Neuronal stem cell (in vitro differentiated cells): ENCODE measurements at regions not wholly inside any gene's neighbourhood (a gene's known extent, or its start where the extent isn't known, plus 50 kb on each side); places are given as distances from the start of the nearest gene placed in this dataset.

Experiments
- DNase-seq: peaks from one replicate; pipeline ENCODE4 v3.0.0-alpha.2; 2013; ENCODE audit warnings: low spot score
- H2AFZ ChIP-seq: one replicate; pipeline ENCODE4 v1.6.1; 2013; ENCODE audit warnings: mild to moderate bottlenecking, low read length, inconsistent platforms
- H2AK5ac ChIP-seq: 2 replicates; pipeline ENCODE4 v1.6.1; 2013; ENCODE audit warnings: low read depth, mild to moderate bottlenecking, inconsistent platforms, low read length, moderate library complexity, mixed read lengths
- H2BK120ac ChIP-seq: 2 replicates; pipeline ENCODE4 v1.6.1; 2013; ENCODE audit warnings: low read depth, mild to moderate bottlenecking, inconsistent platforms, low read length, moderate library complexity, mixed read lengths
- H2BK12ac ChIP-seq: one replicate; pipeline ENCODE4 v1.6.1; 2013; ENCODE audit warnings: low read length, inconsistent platforms
- H2BK15ac ChIP-seq: 2 replicates; pipeline ENCODE4 v1.6.1; 2013; ENCODE audit warnings: mild to moderate bottlenecking, low read length, inconsistent platforms, mixed read lengths
- H2BK5ac ChIP-seq: one replicate; pipeline ENCODE4 v1.6.1; 2013; ENCODE audit warnings: inconsistent platforms, mild to moderate bottlenecking, low read length, moderate library complexity
- H3K14ac ChIP-seq: one replicate; pipeline ENCODE4 v1.6.1; 2013; ENCODE audit warnings: low read length, inconsistent platforms
- H3K18ac ChIP-seq: 2 replicates; pipeline ENCODE4 v1.6.1; 2013; ENCODE audit warnings: low read length, inconsistent platforms
- H3K23ac ChIP-seq: 2 replicates; pipeline ENCODE4 v1.6.1; 2013; ENCODE audit warnings: low read depth, mild to moderate bottlenecking, mixed read lengths, low read length, inconsistent platforms; ENCODE audit not compliant: poor library complexity
- H3K27ac ChIP-seq: replicated peaks from 3 replicates; pipeline ENCODE4 v1.5.1; 2013; ENCODE audit warnings: low read length, inconsistent platforms
- H3K27me3 ChIP-seq, 3 experiments: 2 replicates each; pipeline ENCODE4 v1.6.1; 2013; ENCODE audit warnings: low read length in 3 of 3, mild to moderate bottlenecking in 2 of 3, inconsistent platforms in 1 of 3, low read depth in 1 of 3, mixed read lengths in 1 of 3, moderate library complexity in 1 of 3; ENCODE audit not compliant: control insufficient read depth in 3 of 3, insufficient read depth in 3 of 3
- H3K36me3 ChIP-seq, 2 donors: replicated peaks in 1 of 2; 2 replicates each; pipeline ENCODE4 v1.6.1; 2013; ENCODE audit warnings: low read length in 2 of 2; ENCODE audit not compliant: control insufficient read depth in 2 of 2, insufficient read depth in 2 of 2
- H3K4ac ChIP-seq: 2 replicates; pipeline ENCODE4 v1.6.1; 2013; ENCODE audit warnings: inconsistent platforms, mild to moderate bottlenecking, low read length, moderate library complexity
- H3K4me1 ChIP-seq, 2 donors: 1 replicate in 1 of 2; 2 replicates in 1 of 2; pipeline ENCODE4 v1.6.1; 2013; ENCODE audit warnings: low read length in 2 of 2, low read depth in 1 of 2; ENCODE audit not compliant: control insufficient read depth in 2 of 2, insufficient read depth in 1 of 2
- H3K4me2 ChIP-seq: one replicate; pipeline ENCODE4 v1.6.1; 2013; ENCODE audit warnings: mild to moderate bottlenecking, low read length, inconsistent platforms; ENCODE audit not compliant: insufficient read depth, poor library complexity, severe bottlenecking
- H3K4me3 ChIP-seq, 2 donors: 2 replicates each; pipeline ENCODE4 v1.5.1; 2013; ENCODE audit warnings: low read length in 2 of 2, mild to moderate bottlenecking in 2 of 2, inconsistent platforms in 1 of 2, moderate library complexity in 1 of 2
- H3K79me1 ChIP-seq: one replicate; pipeline ENCODE4 v1.6.1; 2013; ENCODE audit warnings: low read depth, mild to moderate bottlenecking, inconsistent platforms, low read length, moderate library complexity
- H3K9ac ChIP-seq: one replicate; pipeline ENCODE4 v1.6.1; 2013; ENCODE audit warnings: mild to moderate bottlenecking, low read depth, low read length, inconsistent platforms; ENCODE audit not compliant: poor library complexity
- H3K9me3 ChIP-seq, 2 donors: replicated peaks in 1 of 2; 2 replicates each; pipeline versions ENCODE3 to v1.6.1; 2013; ENCODE audit warnings: low read length in 2 of 2, mild to moderate bottlenecking in 2 of 2, inconsistent platforms in 1 of 2, low read depth in 1 of 2, mixed read lengths in 1 of 2, moderate library complexity in 1 of 2; ENCODE audit not compliant: control insufficient read depth in 2 of 2, insufficient read depth in 1 of 2
- H4K8ac ChIP-seq: one replicate; pipeline ENCODE4 v1.6.1; 2013; ENCODE audit warnings: low read depth, mild to moderate bottlenecking, inconsistent platforms, low read length, moderate library complexity
- H4K91ac ChIP-seq: one replicate; pipeline ENCODE4 v1.6.1; 2013; ENCODE audit warnings: low read length, low read depth, mild to moderate bottlenecking, inconsistent platforms; ENCODE audit not compliant: poor library complexity
- WGBS, 2 donors: extraction: QIAGEN DNeasy Blood & Tissue Kit; methylation state at CpG; one replicate each; pipeline ENCODE4 v1.1.7; 2013; ENCODE audit warnings: missing lambda C conversion rate in 2 of 2, mixed read lengths in 1 of 2; ENCODE audit not compliant: insufficient read length in 2 of 2, insufficient replicate concordance in 1 of 2; ENCODE audit errors: extremely low coverage in 2 of 2; 5-methylcytosine and 5-hydroxymethylcytosine counted together

DNA sequence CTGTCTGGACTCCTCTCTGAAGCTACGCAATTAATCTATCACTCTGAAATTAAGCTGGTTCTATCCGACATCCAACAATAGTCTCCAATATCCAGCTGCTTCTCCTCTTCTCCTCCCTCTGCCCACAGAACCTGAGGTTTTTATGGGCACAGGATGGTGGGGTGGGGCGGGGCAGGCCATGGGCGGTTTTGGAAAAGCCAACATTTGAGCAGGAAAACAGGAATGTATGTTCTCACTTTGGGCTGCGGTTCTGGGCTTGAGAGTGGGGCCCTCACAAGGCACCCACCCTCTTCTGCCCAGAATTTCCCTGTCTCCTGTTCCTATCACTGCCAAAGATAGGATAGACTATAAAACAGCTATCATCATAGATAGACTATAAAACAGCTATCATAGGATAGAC, 1144.2 kb downstream of the EPHA7 start:
- Histone ChIP-seq H3K14ac (no peak overlapping the region), H3K4me3 (no peak overlapping the region), H4K8ac (no peak overlapping the region), H3K9ac (no peak overlapping the region), H3K36me3 (no peaks in the 10 kb centered on the region), H2BK5ac (no peak overlapping the region), H2AFZ (no peak overlapping the region), H3K9me3 (no peaks in the 10 kb centered on the region), H3K18ac (no peak overlapping the region), H3K4me2 (no peak overlapping the region), H2AK5ac (no peak overlapping the region), H3K4ac (no peak overlapping the region), H3K27ac (no peak overlapping the region), H3K27me3 (no peaks in the 10 kb centered on the region), H2BK120ac (no peak overlapping the region), H2BK15ac (no peak overlapping the region), H3K23ac (no peak overlapping the region), H4K91ac (no peak overlapping the region), H3K4me1 (no peaks in the 10 kb centered on the region), H3K79me1 (no peaks in the 10 kb centered on the region), H2BK12ac (no peak overlapping the region)
- DNase-seq = no peak
- no CpG with 5 or more reads among the region's 5 CpGs for WGBS, 2 donors

DNA sequence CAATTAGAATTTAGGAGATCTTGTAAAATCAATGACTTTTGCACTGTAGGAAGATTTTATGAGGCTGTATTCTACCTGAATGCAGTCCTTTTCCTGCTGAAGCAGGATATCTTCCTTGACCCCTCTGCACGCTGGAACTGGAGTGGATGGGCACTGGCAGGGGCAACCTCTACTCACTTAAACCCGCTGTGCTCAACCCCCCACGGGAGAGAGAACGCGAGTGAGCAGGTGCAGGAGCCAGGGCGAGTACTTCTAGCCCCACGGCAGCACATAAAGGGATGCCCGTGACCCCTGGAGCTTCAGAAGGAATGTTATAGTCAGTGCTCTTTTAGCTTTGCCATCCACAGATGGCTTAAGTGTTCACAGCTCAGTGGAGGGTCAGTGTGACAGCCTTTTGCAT, 1144.8 kb downstream of the EPHA7 start:
- Histone ChIP-seq H3K4me1 (no peaks in the 10 kb centered on the region), H3K4me3 (no peak overlapping the region), H3K23ac (no peak overlapping the region), H3K36me3 (no peaks in the 10 kb centered on the region), H3K4ac (no peak overlapping the region), H3K27ac (no peak overlapping the region), H3K27me3 (no peaks in the 10 kb centered on the region), H4K91ac (no peak overlapping the region), H4K8ac (no peak overlapping the region), H2AFZ (no peak overlapping the region), H2AK5ac (no peak overlapping the region), H2BK12ac (no peak overlapping the region), H3K79me1 (no peaks in the 10 kb centered on the region), H3K18ac (no peak overlapping the region), H3K9ac (no peak overlapping the region), H3K14ac (no peak overlapping the region), H2BK15ac (no peak overlapping the region), H2BK120ac (no peak overlapping the region), H3K4me2 (no peak overlapping the region), H3K9me3 (no peaks in the 10 kb centered on the region), H2BK5ac (no peak overlapping the region)
- no peak for DNase-seq
- no CpG with 5 or more reads among the region's 8 CpGs for WGBS, 2 donors

DNA sequence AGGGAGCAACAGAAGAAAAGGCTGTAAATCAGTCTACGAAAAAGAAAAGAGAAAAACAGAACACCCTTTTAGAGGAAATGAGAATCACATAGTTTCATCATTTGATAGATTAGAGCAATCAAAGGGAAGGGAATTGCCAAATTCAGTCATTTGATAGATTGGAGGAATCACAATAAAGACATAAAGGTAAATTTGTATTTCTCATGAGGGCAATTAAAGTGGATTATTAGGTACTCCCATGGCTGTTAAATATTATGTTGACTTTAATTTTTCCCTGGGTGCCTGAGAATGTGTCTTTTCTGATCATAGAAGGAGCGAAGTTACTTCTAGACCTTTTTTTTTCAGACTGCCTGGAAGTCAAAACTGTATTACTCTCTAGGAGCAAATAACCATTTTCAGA, 1145.7 kb downstream of the EPHA7 start:
- Histone ChIP-seq H2BK120ac (no peak overlapping the region), H3K4me2 (no peak overlapping the region), H2BK12ac (no peak overlapping the region), H3K27me3 (no peaks in the 10 kb centered on the region), H3K23ac (no peak overlapping the region), H2BK15ac (no peak overlapping the region), H3K79me1 (no peaks in the 10 kb centered on the region), H3K4me1 (no peaks in the 10 kb centered on the region), H3K4me3 (no peak overlapping the region), H4K91ac (no peak overlapping the region), H2BK5ac (no peak overlapping the region), H2AFZ (no peak overlapping the region), H3K9me3 (no peaks in the 10 kb centered on the region), H4K8ac (no peak overlapping the region), H3K4ac (no peak overlapping the region), H3K14ac (no peak overlapping the region), H3K27ac (no peak overlapping the region), H2AK5ac (no peak overlapping the region), H3K9ac (no peak overlapping the region), H3K18ac (no peak overlapping the region), H3K36me3 (no peaks in the 10 kb centered on the region)
- DNase-seq = no peak
- no CpG with 5 or more reads among the region's 2 CpGs for WGBS, 2 donors

DNA sequence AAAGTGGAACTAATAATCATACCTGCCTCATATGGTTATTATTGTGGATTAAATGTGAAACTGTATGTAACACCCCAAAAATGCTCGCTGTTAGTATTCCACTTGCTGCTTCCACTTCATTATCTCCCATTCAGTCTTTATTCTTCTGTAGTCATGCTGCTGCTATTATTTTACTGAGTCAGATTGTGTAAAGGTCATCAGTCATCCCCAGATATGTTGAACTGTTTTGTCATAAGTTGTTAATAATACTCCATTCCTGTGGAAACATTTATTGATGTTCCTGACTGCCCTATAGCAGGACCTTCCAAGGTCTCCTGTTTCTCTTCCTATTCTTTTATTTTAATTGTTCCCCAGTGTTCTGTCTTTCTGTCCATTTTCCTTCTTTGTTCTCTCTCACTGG, 1148.3 kb downstream of the EPHA7 start:
- Histone ChIP-seq H3K4me1 (no peaks in the 10 kb centered on the region), H3K27ac (no peak overlapping the region), H3K18ac (no peak overlapping the region), H3K9me3 (no peaks in the 10 kb centered on the region), H2AK5ac (no peak overlapping the region), H2BK15ac (no peak overlapping the region), H2BK5ac (no peak overlapping the region), H3K23ac (no peak overlapping the region), H4K8ac (no peak overlapping the region), H2BK12ac (no peak overlapping the region), H2AFZ (no peak overlapping the region), H4K91ac (no peak overlapping the region), H3K4me3 (no peak overlapping the region), H3K27me3 (no peaks in the 10 kb centered on the region), H2BK120ac (no peak overlapping the region), H3K14ac (no peak overlapping the region), H3K79me1 (no peaks in the 10 kb centered on the region), H3K36me3 (no peaks in the 10 kb centered on the region), H3K4me2 (no peak overlapping the region), H3K4ac (no peak overlapping the region), H3K9ac (no peak overlapping the region)
- WGBS, 2 donors = no CpG with 5 or more reads among the region's 1 CpG
- DNase-seq = no peak
